Lower leg skin (tissue), 4 donors: ENCODE measurements at regions not wholly inside any gene's neighbourhood (a gene's known extent, or its start where the extent isn't known, plus 50 kb on each side); places are given as distances from the start of the nearest gene placed in this dataset.

ENCODE experiments used
- DNase-seq, 2 donors: peaks; one replicate each; pipeline ENCODE4 v3.0.0-alpha.2; 2019; ENCODE audit warnings: low spot score in 2 of 2
- H3K4me3 ChIP-seq: fragments of 200-600 bp; sonication (generic); 2 replicates; pipeline ENCODE4 v1.5.1; 2017; ENCODE audit warnings: mild to moderate bottlenecking, low read depth; ENCODE audit not compliant: poor library complexity, severe bottlenecking
- POLR2A ChIP-seq, 2 donors: fragments of 450-650 bp; IDR thresholded peaks; one replicate each; pipeline ENCODE4 v1.6.1; 2016 to 2017; ENCODE audit warnings: antibody characterized with exemption in 2 of 2, mild to moderate bottlenecking in 1 of 2, moderate library complexity in 1 of 2
- WGBS, 2 donors: methylation state at CpG; one replicate each; pipeline ENCODE4 v1.1.5; 2018; 5-methylcytosine and 5-hydroxymethylcytosine counted together
- intact Hi-C: fragments of 100-400 bp; cut with DNase I; formaldehyde crosslinking; loops from one replicate; pipeline ENCODE4 v1.15.0; 2023; ENCODE audit warnings: low total_unique reads
- TF ChIP-seq, protein P1 (sequence below), 3 donors: fragments of 450-650 bp; IDR thresholded peaks; one replicate each; pipeline ENCODE4 v1.5.1; 2016; ENCODE audit warnings: antibody characterized with exemption in 3 of 3, mild to moderate bottlenecking in 3 of 3, moderate library complexity in 2 of 3

DNA sequence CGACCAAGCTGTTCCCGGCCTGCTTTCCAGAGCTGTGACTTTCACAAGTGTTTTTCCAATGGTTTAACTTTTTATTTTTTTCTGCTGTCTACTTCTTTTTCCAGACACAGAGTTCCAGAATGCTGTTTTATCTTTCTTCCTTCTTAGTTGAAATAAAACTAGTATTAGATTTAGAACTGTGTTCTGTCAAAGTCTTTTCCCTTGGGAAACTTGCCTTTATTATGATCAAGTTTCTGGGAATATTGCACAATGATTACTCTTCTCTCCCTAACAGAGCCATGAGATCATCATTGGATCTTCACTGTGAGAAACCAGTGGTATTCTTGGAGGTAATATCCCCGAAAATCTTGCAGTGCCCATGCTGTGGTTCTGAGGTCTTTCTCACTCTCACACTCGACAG, 104.9 kb upstream of the KCND2 start:
- 61 to 66% methylated on average over 4 of the region's 4 CpGs for WGBS, 2 donors
- no peak for TF ChIP-seq POLR2A (IDR thresholded peaks at IDR 0.05)
- TF ChIP-seq, protein P1, sequence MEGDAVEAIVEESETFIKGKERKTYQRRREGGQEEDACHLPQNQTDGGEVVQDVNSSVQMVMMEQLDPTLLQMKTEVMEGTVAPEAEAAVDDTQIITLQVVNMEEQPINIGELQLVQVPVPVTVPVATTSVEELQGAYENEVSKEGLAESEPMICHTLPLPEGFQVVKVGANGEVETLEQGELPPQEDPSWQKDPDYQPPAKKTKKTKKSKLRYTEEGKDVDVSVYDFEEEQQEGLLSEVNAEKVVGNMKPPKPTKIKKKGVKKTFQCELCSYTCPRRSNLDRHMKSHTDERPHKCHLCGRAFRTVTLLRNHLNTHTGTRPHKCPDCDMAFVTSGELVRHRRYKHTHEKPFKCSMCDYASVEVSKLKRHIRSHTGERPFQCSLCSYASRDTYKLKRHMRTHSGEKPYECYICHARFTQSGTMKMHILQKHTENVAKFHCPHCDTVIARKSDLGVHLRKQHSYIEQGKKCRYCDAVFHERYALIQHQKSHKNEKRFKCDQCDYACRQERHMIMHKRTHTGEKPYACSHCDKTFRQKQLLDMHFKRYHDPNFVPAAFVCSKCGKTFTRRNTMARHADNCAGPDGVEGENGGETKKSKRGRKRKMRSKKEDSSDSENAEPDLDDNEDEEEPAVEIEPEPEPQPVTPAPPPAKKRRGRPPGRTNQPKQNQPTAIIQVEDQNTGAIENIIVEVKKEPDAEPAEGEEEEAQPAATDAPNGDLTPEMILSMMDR (IDR thresholded peaks at IDR 0.05), result no peak
- no peak for DNase-seq
- intact Hi-C loops, result no loop called here
- H3K4me3 ChIP-seq, result no peak overlapping the region

DNA sequence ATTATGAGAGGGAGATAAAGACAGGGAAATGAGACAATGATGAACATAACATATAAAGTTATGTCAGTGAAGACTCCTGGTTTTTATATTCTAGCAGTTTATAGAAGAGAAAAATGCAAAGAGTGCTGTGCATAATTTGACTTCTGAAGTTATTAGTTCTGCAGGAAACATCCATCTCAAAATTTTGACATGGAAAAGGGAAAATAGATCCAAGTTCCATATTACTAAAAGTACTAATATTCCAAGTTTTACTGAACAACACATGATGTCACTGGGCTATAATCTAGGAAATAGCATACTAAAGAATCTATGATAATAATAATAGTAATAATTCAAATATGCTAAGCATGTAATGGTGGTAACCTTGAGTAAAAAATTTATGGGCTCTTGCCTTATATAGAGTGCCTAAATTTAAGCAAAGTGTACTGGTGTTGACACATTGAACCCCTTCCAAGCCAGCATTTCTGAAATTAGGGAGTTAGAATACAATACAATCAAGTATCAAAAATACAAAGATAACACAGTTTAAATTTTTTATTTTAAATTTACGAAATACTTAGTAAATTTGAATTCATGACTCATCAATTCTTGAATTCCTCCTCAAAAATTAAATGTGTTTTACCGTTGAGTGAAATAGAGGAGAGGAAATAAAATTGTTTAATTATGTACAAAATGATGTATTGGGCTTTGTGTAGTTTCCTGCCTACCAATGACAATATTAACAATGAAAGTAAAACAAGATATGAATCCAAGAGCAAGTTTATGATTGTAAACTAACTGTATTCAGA, 102.8 kb upstream of the KCND2 start:
- no peak for DNase-seq
- intact Hi-C loops, result no loop called here
- no peak overlapping the region for H3K4me3 ChIP-seq
- 33 to 37% methylated on average over 2 of the region's 2 CpGs for WGBS, 2 donors
- TF ChIP-seq, protein P1 (IDR thresholded peaks at IDR 0.05), result no peak

DNA sequence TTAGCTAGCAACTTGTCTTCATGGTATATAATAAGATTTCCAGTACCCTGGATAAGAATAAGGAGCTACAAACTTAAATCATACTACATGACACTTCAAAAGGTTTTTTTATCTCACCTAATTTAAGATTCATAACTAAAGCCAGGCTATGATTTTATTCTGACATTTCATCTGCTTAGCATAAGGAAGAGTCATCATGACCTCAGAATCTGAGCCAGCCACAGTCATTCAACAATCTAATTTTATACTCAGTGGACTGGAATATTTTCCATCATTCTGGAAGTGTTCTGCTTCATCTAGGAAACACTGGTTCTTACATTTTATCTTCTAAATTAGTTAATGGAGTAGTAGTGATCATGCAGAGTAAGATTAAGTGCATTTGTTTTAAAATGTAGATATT, 102.1 kb upstream of the KCND2 start:
- intact Hi-C loops, result no loop called here
- H3K4me3 ChIP-seq, result no peak overlapping the region
- DNase-seq, result no peak
- TF ChIP-seq, protein P1 (IDR thresholded peaks at IDR 0.05), result no peak
- TF ChIP-seq POLR2A (IDR thresholded peaks at IDR 0.05), result no peak

DNA sequence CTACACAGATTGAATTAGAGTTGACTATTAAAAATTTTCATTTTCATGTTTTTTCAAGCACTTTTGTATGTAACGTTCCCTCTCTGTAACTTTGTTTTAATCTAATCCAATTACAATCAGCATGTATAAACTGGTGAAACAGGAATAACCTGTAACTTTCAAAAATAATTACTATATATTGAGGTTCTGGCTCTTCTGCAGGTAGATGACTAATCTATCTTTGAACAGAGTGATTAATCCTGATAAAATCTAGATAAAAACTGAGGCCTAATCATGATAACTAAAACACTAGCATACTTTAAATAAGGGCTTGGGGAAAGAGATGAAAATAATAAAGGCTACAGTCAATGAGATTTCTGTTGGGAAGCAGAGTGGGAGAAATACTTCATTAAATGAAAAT, 101.6 kb upstream of the KCND2 start:
- intact Hi-C loops, result no loop called here
- no peak overlapping the region for H3K4me3 ChIP-seq
- WGBS, 2 donors, result 35 to 36% methylated on average over 1 of the region's 1 CpG
- TF ChIP-seq, protein P1 (IDR thresholded peaks at IDR 0.05), result no peak
- no peak for TF ChIP-seq POLR2A (IDR thresholded peaks at IDR 0.05)
- DNase-seq, result no peak

DNA sequence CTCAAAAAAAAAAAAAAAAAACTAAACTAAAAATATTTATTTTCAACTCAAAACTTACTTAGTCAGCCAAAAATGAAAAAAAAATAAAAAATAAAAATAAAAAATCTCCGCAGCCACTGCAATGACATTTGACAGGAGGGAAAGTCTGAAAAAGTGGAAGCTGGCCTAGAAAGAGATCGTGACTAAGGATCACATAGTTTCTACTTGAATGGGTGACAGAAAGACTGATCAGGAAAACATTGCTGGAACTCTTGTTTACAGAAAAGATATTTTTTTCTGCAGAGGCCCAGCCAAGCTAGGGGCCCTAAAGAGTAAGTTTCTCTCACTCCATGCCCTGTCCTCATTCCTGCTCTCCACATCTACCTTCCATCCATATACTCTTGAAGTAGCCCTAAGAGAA, 92.8 kb upstream of the KCND2 start:
- TF ChIP-seq, protein P1 (IDR thresholded peaks at IDR 0.05), result no peak
- TF ChIP-seq POLR2A (IDR thresholded peaks at IDR 0.05), result no peak
- 52 to 74% methylated on average over 2 of the region's 2 CpGs for WGBS, 2 donors
- DNase-seq, result peak in 1 of 2 donors; percentile 19
- no peak overlapping the region for H3K4me3 ChIP-seq
- intact Hi-C loops, result no loop called here

DNA sequence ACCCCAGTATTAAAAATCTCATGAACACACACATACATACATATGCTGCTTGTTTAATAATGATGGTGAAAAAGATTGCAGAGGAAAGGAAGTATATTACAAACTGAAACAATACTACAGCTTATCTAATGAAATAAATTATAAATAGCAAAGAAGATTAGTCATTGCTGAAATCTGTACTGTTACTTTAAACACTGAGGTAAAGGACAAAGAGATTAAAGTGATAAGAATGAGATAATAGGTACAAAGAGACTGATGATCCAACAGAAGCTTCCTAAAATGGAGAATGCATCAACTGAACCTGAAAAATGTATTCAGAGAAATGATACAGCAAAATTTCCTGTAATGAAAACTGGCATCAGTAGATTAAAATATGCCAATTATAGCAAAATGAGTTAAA, 91.5 kb upstream of the KCND2 start:
- DNase-seq, result no peak
- TF ChIP-seq, protein P1 (IDR thresholded peaks at IDR 0.05), result no peak
- no peak for TF ChIP-seq POLR2A (IDR thresholded peaks at IDR 0.05)
- no peak overlapping the region for H3K4me3 ChIP-seq
- intact Hi-C loops, result no loop called here
